NB4 (cell line): ENCODE measurements at regions not wholly inside any gene's neighbourhood (a gene's known extent, or its start where the extent isn't known, plus 50 kb on each side); places are given as distances from the start of the nearest gene placed in this dataset.

Experiments used
- MYC ChIP-seq: IDR thresholded peaks from 2 replicates; pipeline ENCODE4 v1.6.1; 2011; ENCODE audit warnings: low read depth, low read length
- POLR2A ChIP-seq: IDR thresholded peaks from 2 replicates; pipeline ENCODE4 v1.6.1; 2011; ENCODE audit warnings: mild to moderate bottlenecking; ENCODE audit not compliant: insufficient read length; ENCODE audit errors: extremely low read depth
- TF ChIP-seq, protein P1 (sequence below): IDR thresholded peaks from one replicate; pipeline ENCODE4 v1.5.1; 2012; ENCODE audit warnings: low read depth, low read length
- TF ChIP-seq, protein P2 (sequence below): IDR thresholded peaks from 2 replicates; pipeline ENCODE4 v1.6.1; 2011; ENCODE audit warnings: low read depth, low read length

GRCh38 chr15:69849232-69849610, 248.5 kb downstream of the TLE3 start:
- TF ChIP-seq, protein P1, sequence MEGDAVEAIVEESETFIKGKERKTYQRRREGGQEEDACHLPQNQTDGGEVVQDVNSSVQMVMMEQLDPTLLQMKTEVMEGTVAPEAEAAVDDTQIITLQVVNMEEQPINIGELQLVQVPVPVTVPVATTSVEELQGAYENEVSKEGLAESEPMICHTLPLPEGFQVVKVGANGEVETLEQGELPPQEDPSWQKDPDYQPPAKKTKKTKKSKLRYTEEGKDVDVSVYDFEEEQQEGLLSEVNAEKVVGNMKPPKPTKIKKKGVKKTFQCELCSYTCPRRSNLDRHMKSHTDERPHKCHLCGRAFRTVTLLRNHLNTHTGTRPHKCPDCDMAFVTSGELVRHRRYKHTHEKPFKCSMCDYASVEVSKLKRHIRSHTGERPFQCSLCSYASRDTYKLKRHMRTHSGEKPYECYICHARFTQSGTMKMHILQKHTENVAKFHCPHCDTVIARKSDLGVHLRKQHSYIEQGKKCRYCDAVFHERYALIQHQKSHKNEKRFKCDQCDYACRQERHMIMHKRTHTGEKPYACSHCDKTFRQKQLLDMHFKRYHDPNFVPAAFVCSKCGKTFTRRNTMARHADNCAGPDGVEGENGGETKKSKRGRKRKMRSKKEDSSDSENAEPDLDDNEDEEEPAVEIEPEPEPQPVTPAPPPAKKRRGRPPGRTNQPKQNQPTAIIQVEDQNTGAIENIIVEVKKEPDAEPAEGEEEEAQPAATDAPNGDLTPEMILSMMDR = no peak
- TF ChIP-seq POLR2A (no peak), MYC (no peak)
- TF ChIP-seq, protein P2, sequence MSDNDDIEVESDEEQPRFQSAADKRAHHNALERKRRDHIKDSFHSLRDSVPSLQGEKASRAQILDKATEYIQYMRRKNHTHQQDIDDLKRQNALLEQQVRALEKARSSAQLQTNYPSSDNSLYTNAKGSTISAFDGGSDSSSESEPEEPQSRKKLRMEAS = no peak
